WTC11 (cell line): ENCODE measurements at regions not wholly inside any gene's neighbourhood (a gene's known extent, or its start where the extent isn't known, plus 50 kb on each side); places are given as distances from the start of the nearest gene placed in this dataset.

Experiments
- ATAC-seq: fragments of 200-7000 bp; cut with Tn5 transposase; 2 replicates; pipeline ENCODE4 v1.10.0; 2021; ENCODE audit warnings: mild to moderate bottlenecking, moderate library complexity
- CTCF ChIA-PET: fragments of 300-600 bp; sonication (Branson Sonifier 250); formaldehyde crosslinking; loops from one replicate; lab custom pipeline; 2021; ENCODE audit warnings: antibody characterized with exemption; lab: Charles Lee
- POLR2A ChIA-PET: fragments of 350-600 bp; sonication (Branson Sonifier 250); formaldehyde crosslinking; loops from one replicate; lab custom pipeline; 2021; ENCODE audit warnings: antibody characterized with exemption; lab: Charles Lee
- DNase-seq: peaks from one replicate; pipeline ENCODE4 v3.0.0; 2021; ENCODE audit warnings: low spot score
- H3K27ac Mint-ChIP-seq: 2 replicates; pipeline ENCODE4 v1.8.0; 2021; ENCODE audit warnings: mixed read lengths
- H3K27me3 Mint-ChIP-seq: 2 replicates; pipeline ENCODE4 v1.8.0; 2021; ENCODE audit warnings: low read depth, mild to moderate bottlenecking, moderate library complexity, mixed read lengths
- H3K36me3 Mint-ChIP-seq: 2 replicates; pipeline ENCODE4 v1.8.0; 2021; ENCODE audit warnings: mixed read lengths
- H3K4me1 Mint-ChIP-seq: 2 replicates; pipeline ENCODE4 v1.8.0; 2022; ENCODE audit warnings: mixed read lengths
- H3K4me3 Mint-ChIP-seq: 2 replicates; pipeline ENCODE4 v1.8.0; 2021; ENCODE audit warnings: mild to moderate bottlenecking, moderate library complexity, mixed read lengths
- H3K9me3 Mint-ChIP-seq: 2 replicates; pipeline ENCODE4 v1.8.0; 2021; ENCODE audit warnings: mixed read lengths
- ARID4B ChIP-seq: sonication (generic); formaldehyde crosslinking; IDR thresholded peaks from 2 replicates; pipeline ENCODE4 v1.8.0; 2023; ENCODE audit warnings: missing genetic modification reagents, mild to moderate bottlenecking, borderline replicate concordance
- CREB1 ChIP-seq: sonication (generic); formaldehyde crosslinking; IDR thresholded peaks from 2 replicates; pipeline ENCODE4 v1.8.0; 2023; ENCODE audit warnings: mild to moderate bottlenecking, missing genetic modification reagents
- E2F1 ChIP-seq: sonication (generic); formaldehyde crosslinking; IDR thresholded peaks from 2 replicates; pipeline ENCODE4 v1.8.0; 2022; ENCODE audit warnings: mild to moderate bottlenecking, missing genetic modification reagents
- FOXP4 ChIP-seq: sonication (generic); formaldehyde crosslinking; IDR thresholded peaks from 2 replicates; pipeline ENCODE4 v1.8.0; 2022; ENCODE audit warnings: mild to moderate bottlenecking, missing genetic modification reagents
- GTF2I ChIP-seq: fragments of 250-450 bp; sonication (Bioruptor Pico); conservative IDR thresholded peaks from 2 replicates; pipeline ENCODE4 v1.4.0; 2021; ENCODE audit warnings: mild to moderate bottlenecking
- HMGXB4 ChIP-seq: sonication (generic); formaldehyde crosslinking; IDR thresholded peaks from 2 replicates; pipeline ENCODE4 v1.8.1; 2023; ENCODE audit warnings: mild to moderate bottlenecking, moderate library complexity, missing genetic modification reagents
- JUN ChIP-seq: sonication (generic); formaldehyde crosslinking; IDR thresholded peaks from 2 replicates; pipeline ENCODE4 v1.8.0; 2023; ENCODE audit warnings: mild to moderate bottlenecking, missing genetic modification reagents
- MXD4 ChIP-seq: fragments of 250-450 bp; sonication (Bioruptor Pico); IDR thresholded peaks from 2 replicates; pipeline ENCODE4 v1.8.0; 2021; ENCODE audit warnings: mild to moderate bottlenecking, moderate library complexity, borderline replicate concordance
- NR2C2 ChIP-seq: sonication (generic); formaldehyde crosslinking; IDR thresholded peaks from 2 replicates; pipeline ENCODE4 v1.8.0; 2022; ENCODE audit warnings: mild to moderate bottlenecking, missing genetic modification reagents
- NR3C1 ChIP-seq: sonication (generic); formaldehyde crosslinking; conservative IDR thresholded peaks from 2 replicates; pipeline ENCODE4 v1.8.1; 2023; ENCODE audit warnings: low read depth, mild to moderate bottlenecking, missing genetic modification reagents
- PRRX2 ChIP-seq: fragments of 250-450 bp; sonication (Bioruptor Pico); IDR thresholded peaks from 2 replicates; pipeline ENCODE4 v1.8.0; 2021; ENCODE audit warnings: mild to moderate bottlenecking
- RELA ChIP-seq: sonication (generic); formaldehyde crosslinking; IDR thresholded peaks from 2 replicates; pipeline ENCODE4 v1.8.1; 2022; ENCODE audit warnings: missing genetic modification reagents, mild to moderate bottlenecking, borderline replicate concordance
- SMAD4 ChIP-seq: sonication (generic); formaldehyde crosslinking; IDR thresholded peaks from 2 replicates; pipeline ENCODE4 v1.8.0; 2022; ENCODE audit warnings: mild to moderate bottlenecking, missing genetic modification reagents
- SP1 ChIP-seq: sonication (generic); formaldehyde crosslinking; conservative IDR thresholded peaks from 2 replicates; pipeline ENCODE4 v1.8.1; 2022; ENCODE audit warnings: missing genetic modification reagents
- TEAD1 ChIP-seq: sonication (generic); formaldehyde crosslinking; IDR thresholded peaks from 2 replicates; pipeline ENCODE4 v1.8.0; 2022; ENCODE audit warnings: mild to moderate bottlenecking, missing genetic modification reagents
- TP53 ChIP-seq: sonication (generic); formaldehyde crosslinking; IDR thresholded peaks from 2 replicates; pipeline ENCODE4 v1.8.1; 2023; ENCODE audit warnings: mild to moderate bottlenecking, missing genetic modification reagents
- ZBTB43 ChIP-seq: sonication (generic); formaldehyde crosslinking; IDR thresholded peaks from 2 replicates; pipeline ENCODE4 v1.8.1; 2023; ENCODE audit warnings: mild to moderate bottlenecking, missing genetic modification reagents
- ZNF671 ChIP-seq: fragments of 250-450 bp; sonication (Bioruptor Pico); IDR thresholded peaks from 2 replicates; pipeline ENCODE4 v1.8.0; 2021; ENCODE audit warnings: mild to moderate bottlenecking
- ZSCAN18 ChIP-seq: fragments of 250-450 bp; sonication (Bioruptor Pico); IDR thresholded peaks from 2 replicates; pipeline ENCODE4 v2.1.2; 2022; ENCODE audit warnings: mild to moderate bottlenecking, moderate library complexity

- TF ChIP-seq ARID4B (CRISPR knock-in tag) (no peak), TP53 (no peak), PRRX2 (CRISPR knock-in tag) (no peak), SP1 (CRISPR knock-in tag) (no peak), JUN (CRISPR knock-in tag) (no peak), FOXP4 (CRISPR knock-in tag) (no peak)
Observed at GRCh38 chr5:159518371-159518770, 188.1 kb upstream of the IL12B start (continued).

GRCh38 chr5:159519365-159519764 lies 189.1 kb upstream of the IL12B start:
- Mint-ChIP-seq H3K9me3 (no peaks in the 10 kb centered on the region), H3K36me3 (no peaks in the 10 kb centered on the region), H3K4me3 (no peak overlapping the region), H3K27me3 (peaks cover 2% of the 10 kb centered on the region; the same call in 1 of the 2 replicates), H3K27ac (no peak overlapping the region), H3K4me1 (no peaks in the 10 kb centered on the region)
- no peak for ATAC-seq
- DNase-seq = no peak
- POLR2A ChIA-PET = no interaction called here
- TF ChIP-seq CREB1 = no peak
- TF ChIP-seq MXD4 (CRISPR knock-in tag) = no peak
- no peak for TF ChIP-seq HMGXB4 (CRISPR knock-in tag)
- no peak for TF ChIP-seq TEAD1 (CRISPR knock-in tag)
- no peak for TF ChIP-seq ZNF671 (CRISPR knock-in tag)
- no peak for TF ChIP-seq SMAD4
- TF ChIP-seq E2F1 (CRISPR knock-in tag) = no peak
- no peak for TF ChIP-seq ZSCAN18
- no peak for TF ChIP-seq NR3C1 (CRISPR knock-in tag)
- TF ChIP-seq NR2C2 (CRISPR knock-in tag) = no peak
- TF ChIP-seq GTF2I = no peak
- TF ChIP-seq ZBTB43 (CRISPR knock-in tag) = no peak
- TF ChIP-seq RELA (CRISPR knock-in tag) = no peak
- TF ChIP-seq, all 79 proteins: peak for 0
- CTCF ChIA-PET = interaction anchor here (0.6 kb wide), 1 partner anchor 441 kb away, joined by 3 read pairs; no protein-coding TSS in a partner anchor
